ENCODE measurements at regions not wholly inside any gene's neighbourhood (a gene's known extent, or its start where the extent isn't known, plus 50 kb on each side); places are given as distances from the start of the nearest gene placed in this dataset.
A peak's percentile ranks its signal among the peaks of the same experiment; 100 is the strongest.

DNA sequence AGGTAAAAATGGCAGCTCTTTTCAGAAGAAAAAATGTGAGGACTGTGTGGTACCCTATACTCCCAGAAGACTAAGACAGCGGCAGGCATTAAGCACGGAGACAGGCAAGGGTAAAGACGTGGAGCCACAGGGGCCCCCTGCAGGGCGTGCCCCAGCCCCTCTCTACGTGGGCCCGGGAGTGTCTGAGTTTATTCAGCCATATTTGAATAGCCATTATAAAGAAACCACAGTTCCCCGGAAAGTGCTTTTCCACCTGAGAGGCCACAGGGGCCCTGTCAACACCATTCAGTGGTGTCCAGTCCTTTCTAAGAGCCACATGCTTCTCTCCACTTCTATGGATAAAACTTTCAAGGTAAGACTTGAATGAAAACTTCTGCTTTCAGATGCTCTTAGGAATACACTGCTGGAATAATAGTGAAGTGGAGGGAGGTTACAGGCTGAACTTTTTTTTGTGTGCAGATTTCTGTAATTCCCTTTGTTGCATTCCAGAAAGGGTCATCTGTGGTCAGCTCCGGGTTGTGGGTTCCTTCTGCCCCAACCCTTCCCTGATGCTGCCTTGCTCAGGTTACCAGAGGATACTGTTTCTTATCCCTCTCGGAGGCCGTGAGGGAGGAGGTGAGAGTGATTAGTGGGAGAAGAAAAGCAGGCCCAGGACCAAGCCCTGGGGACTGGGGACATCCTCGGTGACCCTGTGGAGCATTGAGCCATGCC is 58.4 kb downstream of the SLC25A47 start:
- no peak for DNase-seq

DNA sequence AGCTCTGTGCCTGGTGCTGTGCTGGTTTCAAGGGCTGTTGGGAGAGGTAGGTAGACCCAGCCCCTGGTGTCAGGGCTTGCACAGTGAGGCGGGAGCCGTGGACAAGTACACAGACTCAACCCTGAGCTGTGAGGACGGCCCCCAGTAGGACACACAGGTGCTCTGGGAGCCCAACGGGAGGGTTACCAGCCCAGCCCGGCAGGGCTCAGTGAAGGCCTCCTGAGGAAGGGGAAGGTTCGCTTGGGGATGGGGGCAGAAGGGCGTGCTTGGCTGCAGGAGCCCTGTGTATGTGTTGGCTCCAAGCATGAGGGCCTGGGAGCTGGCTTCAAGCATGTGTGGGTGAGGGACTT is 58.9 kb downstream of the SLC25A47 start:
- no peak for DNase-seq

DNA sequence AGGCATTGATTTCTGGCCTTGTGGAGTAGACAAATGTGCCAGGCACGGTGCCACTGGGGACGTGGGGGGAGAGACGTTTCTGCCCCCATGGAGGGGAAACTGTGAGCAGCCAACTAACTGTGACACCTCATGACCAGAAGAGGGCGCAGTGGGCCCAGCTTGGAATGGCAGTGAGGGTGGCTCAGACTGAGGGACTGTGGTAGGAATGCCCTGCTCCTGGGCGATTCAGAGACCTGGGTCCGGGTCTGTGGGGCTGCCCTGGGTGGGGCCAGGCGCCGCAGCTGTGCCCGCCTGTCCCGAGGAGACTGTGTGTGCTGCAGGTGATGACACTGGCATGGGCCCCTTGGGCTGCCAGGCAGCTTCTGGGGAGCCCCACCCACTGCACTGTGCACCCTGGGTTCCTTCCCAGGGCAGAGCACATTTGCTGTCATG is 60.6 kb downstream of the SLC25A47 start:
- peak; percentile 71 for DNase-seq

DNA sequence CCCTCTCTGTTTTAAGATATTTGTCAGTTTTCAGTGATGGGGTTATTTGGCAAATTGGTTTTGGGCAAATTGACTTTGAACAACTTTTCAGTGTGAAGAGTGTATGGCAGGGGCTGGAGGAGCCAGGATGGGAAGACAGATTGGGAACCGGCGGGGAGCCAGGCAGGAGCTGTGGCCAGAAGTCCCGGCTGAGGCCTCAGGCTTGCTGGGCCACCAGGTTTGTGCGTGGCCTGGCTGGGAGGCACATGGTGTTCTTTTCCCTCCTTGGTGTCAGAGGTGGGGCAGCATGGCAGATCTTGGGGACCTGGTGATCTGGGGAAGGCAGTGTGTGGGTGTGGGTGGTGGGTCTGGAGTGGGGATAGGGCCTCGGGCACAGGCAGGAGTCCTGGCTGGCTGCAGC is 61.1 kb downstream of the SLC25A47 start:
- DNase-seq, result no peak

DNA sequence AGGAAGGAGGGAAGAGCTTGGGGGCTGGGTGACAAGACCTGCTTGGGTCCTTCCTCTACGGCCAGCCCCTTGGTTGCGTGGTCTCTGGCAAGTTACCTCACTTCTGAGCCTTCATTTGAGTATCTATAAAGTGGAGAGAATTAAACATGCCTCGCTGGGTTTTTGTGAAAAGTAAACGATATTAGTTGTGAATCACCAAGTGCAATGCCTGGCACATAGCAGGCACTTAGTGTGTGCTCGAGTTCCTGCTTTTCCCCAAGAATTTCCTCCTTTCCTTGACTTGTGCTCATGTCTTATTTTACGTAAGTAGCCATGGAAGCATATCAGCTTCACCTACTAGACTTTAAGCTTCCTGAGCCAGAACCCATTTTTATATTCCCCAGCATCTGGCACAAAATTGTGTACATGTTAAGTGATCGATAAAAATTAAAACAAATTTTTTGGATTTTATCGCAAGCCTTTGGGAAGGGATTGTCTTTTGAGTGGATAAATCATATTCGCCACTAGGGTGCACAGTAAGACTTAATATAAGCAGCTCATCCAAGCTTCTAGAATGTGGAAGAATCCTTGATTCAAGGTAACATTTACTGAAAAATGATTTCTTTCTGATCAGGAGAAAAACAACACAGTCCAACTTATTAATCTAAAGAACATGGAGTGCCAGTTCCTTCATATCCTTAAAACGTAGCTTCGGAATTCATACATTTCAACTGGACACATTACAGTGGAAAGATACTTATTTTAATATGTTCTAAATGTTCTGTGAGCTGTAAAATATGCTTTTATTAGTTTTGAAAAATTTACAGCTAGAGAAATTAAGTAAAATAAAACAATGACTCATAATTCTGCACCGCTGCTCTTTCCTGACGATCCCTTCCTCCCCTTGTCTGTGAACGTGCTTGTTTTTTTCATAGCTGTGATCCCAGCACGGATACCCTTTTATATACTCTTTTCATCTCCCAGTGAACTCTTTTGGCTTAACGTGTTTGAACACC is 62.0 kb downstream of the SLC25A47 start:
- peak; percentile 71 for DNase-seq

- no peak for DNase-seq
Observed at GRCh38 chr14:100386121-100386520, 63.0 kb downstream of the SLC25A47 start.

DNA sequence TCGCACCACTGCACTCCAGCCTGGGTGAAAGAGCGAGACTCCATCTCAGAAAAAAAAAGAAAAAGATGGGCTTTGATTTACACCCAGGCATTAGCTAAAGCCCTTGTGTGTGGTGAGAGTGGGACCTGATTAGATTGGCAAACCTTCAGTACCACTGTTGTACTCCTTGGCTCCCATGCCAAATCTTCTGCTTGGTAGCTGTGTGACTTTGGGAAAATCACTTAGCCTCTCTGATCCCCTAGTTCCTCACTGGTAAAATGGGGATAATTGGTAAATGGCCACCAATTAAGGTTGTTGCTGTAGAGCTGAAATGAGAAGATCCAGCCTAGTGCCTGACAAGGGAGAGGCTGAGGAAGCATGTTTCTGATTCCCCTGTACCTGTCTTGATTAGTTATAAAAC is 63.7 kb downstream of the SLC25A47 start:
- DNase-seq, result no peak

DNA sequence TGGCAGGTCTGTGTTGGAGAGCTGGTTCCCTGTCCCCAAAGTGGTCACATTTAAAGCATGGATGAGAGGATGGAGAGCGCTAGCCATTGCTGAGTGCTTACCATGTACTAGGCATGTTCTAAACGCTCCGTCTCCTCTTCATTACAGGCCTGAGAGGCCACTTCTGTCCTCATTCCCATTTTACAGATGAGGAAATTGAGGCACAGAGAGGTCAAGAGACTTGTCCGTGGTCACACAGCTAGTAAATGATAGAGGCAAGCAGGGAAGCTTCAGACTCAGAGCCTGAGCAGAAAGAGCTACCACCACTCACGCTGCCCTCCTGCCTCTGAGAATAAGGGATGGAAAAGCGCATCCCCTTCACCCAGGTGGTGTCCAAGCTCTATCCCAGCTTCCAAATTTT is 64.3 kb downstream of the SLC25A47 start:
- no peak for DNase-seq

GRCh38 chr14:100388103-100389054 is 65.2 kb downstream of the SLC25A47 start:
- peak; percentile 59 for DNase-seq

- DNase-seq, result no peak
Observed at GRCh38 chr14:100389497-100390104, 66.5 kb downstream of the SLC25A47 start.

- no peak for DNase-seq
Observed at GRCh38 chr14:100391173-100391572, 68.0 kb downstream of the SLC25A47 start.

DNA sequence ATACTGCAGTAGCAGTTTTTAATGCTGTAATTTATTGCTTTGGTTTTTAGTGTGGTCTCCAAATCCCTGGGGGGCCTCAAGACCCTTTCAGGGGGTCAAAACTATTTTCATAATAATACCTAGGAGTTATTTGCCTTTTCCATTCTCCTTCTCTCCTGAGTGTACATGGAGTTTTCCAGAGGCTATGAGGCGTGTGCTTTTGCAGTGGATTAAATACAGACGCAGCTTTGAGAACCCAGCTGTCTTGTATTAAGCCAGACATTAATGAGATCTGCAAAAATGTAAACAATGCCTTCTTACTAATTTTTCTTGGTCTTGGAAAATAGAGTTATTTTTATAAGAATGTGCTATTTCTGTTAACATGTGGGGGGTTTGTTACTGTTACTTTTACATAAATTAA is 68.6 kb downstream of the SLC25A47 start:
- no peak for DNase-seq

GRCh38 chr14:100392356-100392755 is 69.2 kb downstream of the SLC25A47 start:
- DNase-seq, result no peak

- no peak for DNase-seq
Observed at GRCh38 chr14:100393362-100393761, 70.2 kb downstream of the SLC25A47 start.

DNA sequence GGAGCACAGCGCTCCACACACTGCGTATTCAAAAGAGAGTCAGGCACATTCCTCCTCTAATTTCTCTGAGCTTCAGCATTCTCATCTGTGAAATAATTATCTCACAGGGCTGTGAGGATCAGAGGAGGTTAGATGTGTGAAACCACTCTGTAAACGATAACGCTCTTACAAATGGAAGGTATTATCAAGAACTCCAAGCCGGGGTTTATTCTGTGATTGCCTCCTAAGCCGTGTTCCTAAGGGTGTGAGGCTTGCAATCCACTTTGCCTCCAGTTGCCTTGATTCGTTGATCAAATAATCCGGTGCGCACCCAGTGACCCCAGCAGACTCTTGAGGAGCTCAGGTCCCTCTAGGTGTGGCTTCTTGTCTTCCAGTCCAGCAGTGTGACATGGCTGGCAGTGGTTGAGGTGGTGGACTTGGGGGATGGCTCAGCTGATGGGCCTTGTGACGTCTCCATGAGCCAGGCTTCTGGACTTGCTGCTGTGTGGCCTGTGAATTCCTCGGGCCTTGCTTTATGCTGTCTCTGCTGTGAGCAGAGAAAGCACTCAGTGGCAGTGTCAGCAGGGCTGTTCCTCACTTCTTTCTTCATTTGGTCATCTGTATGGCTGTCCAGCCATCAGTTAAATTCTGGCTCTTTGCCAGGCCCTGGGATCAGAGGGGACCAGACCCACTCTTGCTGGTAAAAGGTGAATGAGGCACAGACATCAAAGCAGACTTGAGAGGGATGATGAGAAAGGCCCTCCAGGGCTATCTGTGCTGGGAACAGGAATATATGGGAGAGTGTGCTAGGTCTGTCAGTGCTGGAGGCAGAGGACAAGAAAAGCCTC is 71.0 kb downstream of the SLC25A47 start:
- DNase-seq, result no peak

GRCh38 chr14:100394886-100395672 is 71.9 kb downstream of the SLC25A47 start:
- DNase-seq, result no peak

GRCh38 chr14:100396266-100396795 is 73.2 kb downstream of the SLC25A47 start:
- no peak for DNase-seq

DNA sequence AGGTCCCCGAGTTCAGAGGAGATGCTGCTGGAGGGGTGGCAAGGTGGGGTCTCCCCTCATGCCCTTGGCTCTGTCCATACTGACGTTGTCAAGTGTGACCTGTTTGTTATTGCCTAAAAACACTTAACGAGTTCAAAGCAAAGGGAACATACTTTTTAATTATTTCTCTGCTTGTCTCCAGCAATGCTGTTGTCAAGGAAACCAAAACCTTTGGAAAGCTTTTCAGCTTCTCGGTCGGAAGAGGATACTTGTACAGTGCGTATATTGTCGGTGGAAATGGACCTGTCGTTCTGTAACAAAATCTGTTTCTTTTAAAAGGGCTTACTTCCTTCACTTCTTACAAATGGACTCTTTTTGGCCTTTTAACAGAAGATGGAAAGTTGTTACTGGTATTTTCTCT is 73.9 kb downstream of the SLC25A47 start:
- no peak for DNase-seq

DNA sequence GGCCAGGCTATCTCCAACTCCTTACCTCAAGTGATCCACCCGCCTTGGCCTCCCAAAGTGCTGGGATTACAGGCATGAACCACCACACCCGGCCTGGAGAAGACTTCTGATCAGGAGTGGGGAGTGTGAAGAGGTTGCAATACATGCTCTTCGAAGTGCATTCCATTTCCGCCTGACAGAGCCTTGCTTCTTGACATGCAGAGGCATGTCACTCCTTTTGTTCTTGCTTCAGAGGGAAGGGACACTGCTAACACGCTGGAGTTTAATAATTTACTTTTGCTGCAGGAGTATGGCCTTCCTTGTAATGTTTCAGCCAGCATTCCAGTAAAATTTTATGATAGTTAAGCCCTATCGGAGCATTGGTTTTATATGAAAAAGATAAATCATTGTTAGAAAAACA is 74.9 kb downstream of the SLC25A47 start:
- peak; percentile 60 for DNase-seq

Data from DMS79 treated with DMSO at 0.1 percent for 48 hours (cell line).